ENCODE measurements at regions not wholly inside any gene's neighbourhood (a gene's known extent, or its start where the extent isn't known, plus 50 kb on each side); places are given as distances from the start of the nearest gene placed in this dataset.

- TF ChIP-seq ZBED1 (IDR thresholded peaks at IDR 0.05) (no peak), ZKSCAN8 (CRISPR knock-in tag; IDR thresholded peaks at IDR 0.05) (no peak)
Measured at GRCh38 chr14:61950340-61950739, 188.1 kb downstream of the SNAPC1 start.
